ENCODE measurements at regions not wholly inside any gene's neighbourhood (a gene's known extent, or its start where the extent isn't known, plus 50 kb on each side); places are given as distances from the start of the nearest gene placed in this dataset.

GRCh38 chr4:23033796-23034195 is 341.1 kb downstream of the GBA3 start:
- TF ChIP-seq CTCF (IDR thresholded peaks at IDR 0.05) (no peak), POLR2AphosphoS5 (IDR thresholded peaks at IDR 0.05) (no peak), POLR2A (IDR thresholded peaks at IDR 0.05) (no peak), EP300 (IDR thresholded peaks at IDR 0.05) (no peak)
